Nucleus accumbens (tissue), 56 donors: ENCODE measurements at regions not wholly inside any gene's neighbourhood (a gene's known extent, or its start where the extent isn't known, plus 50 kb on each side); places are given as distances from the start of the nearest gene placed in this dataset.
"Not testable (repeated sequence)": the region's sequence is repeated elsewhere in the genome, so short reads cannot be mapped to it uniquely, and the experiment has no call there.

Experiments
- DNase-seq, 56 donors: peaks; one replicate each; lab custom pipeline; 2025; lab: John Stamatoyannopoulos, UW

DNA sequence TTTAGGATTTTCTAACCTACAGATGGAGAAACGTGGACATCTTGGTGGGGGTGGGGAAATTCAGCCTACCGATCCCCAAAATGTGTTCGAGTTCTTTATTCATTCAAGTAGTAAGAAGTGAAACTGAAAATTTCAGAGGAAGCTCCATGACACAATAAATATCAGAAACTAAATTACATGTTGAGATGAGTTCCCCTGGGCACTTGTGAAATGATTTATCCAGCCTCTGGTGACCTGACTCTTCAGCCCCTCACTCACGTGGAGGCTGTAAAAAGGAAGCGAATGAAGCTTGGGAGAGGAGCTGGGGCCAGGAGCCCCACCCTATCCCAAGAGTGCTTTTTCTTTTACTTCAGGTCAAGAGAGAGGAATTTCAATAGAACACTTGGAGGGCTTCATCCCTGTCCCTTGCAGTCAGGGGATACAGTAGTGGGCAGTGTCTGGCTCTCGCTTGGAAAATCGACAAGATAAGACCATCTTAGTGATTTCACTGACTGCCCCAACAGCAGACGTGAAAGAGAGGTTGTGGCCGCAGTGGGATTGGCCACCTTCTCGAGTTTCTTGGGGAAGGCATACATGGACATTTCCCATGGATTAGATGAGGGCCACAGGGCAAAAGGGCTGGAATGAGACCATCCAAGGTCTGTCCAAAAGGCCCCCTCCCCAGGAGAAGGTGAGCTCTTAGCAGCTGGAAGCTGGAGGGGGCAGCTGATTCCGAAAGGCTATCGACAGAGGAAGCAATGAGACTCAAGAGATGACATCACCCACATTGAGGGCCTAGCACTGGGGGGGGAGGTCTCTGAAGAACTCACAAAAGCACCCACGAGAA lies 76.8 kb upstream of the SH3PXD2B start:
- no peak for DNase-seq

DNA sequence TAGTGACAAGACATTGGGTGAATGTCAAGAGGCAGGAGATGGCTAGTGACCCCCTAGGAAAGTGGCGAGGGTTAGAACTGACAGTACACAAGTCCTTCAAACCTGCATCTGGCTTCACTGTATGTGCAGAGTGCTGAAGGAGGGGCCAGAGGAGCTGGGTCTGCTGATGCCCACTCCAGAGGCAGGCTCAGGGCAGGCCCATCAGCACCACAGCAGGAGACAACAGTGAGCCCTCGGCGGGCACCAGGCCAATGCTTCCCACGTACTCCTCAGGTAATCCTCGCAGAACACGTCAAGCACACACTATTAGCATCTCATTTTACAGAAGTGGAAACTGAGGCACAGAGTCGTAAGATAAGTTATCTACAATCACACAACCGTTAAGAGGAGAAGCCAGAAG lies 76.1 kb upstream of the SH3PXD2B start:
- DNase-seq, result no peak

DNA sequence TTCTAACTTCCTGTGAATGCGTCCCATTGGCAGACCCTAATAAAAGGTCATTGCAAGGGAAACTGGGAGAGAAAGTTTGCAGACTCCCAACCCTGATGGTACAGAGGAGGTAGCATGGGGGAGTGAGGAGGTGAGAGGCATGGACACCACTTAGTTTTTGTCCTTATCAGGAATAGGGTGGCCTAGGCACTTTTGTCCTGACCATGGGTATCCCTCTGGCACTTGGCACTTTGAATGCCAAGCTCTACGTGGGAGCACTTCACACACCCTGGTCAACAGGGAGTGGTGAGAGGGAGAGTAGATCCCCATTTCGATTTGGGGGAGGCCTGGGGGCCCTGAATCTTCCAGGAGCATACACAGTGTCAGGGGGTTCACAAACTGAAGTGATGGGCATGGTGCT lies 75.6 kb upstream of the SH3PXD2B start:
- DNase-seq, result no peak

DNA sequence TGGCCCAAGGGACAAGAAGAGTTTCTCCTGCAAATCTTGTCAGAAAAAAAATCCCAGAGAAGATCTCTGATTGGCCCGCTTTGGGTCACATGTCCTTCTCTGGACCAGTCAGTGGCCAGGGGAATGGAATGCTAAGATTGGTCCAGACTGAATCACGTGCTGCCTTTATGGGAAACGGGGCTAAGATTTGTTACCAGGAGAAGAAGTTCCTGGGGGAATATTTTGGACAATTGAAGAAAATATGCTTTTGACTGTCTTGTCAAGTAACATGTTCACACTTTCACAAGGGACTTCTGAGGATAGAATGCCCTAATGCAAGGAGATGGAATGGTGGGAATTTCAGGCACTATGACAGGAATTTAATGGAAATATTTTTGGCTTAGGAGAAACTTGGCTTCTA lies 74.1 kb upstream of the SH3PXD2B start:
- no peak for DNase-seq

DNA sequence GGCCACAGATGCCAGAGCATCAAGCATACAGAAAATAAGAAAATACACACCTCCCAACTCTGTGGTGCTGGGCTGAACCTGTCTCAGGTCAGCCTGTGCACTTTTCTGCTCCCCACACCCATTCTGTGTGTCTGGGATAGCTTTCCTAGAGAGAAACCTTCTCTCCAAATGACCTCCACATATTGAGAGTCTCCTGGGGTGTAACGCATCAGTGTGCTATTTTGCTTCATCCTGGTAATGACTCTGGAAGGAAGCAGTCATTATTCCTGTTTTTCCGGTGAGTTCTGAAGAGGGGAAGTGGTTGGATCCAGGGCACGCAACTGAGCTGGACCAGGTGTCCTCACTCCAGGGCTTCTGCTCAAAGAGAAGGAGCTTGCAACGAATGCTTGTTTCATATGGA lies 73.2 kb upstream of the SH3PXD2B start:
- DNase-seq, result no peak

DNA sequence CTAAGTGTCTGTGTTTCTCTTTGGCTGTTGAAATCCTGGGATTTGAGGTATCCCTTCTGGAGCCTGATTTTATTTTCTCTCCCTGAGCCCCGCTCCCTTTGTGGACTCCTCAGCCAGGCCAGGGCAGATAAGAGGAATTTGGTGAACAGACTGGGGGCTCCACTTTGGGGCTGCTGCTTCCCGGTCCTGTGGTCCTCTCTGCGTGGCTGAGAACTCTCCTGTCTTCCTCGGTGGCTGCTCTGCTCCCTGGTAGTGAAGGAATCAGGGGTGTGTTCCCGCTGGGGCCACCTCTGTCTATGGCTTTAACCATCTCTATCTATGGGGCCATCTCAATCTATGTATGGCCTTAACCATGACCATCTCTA lies 71.7 kb upstream of the SH3PXD2B start:
- DNase-seq, result no peak

DNA sequence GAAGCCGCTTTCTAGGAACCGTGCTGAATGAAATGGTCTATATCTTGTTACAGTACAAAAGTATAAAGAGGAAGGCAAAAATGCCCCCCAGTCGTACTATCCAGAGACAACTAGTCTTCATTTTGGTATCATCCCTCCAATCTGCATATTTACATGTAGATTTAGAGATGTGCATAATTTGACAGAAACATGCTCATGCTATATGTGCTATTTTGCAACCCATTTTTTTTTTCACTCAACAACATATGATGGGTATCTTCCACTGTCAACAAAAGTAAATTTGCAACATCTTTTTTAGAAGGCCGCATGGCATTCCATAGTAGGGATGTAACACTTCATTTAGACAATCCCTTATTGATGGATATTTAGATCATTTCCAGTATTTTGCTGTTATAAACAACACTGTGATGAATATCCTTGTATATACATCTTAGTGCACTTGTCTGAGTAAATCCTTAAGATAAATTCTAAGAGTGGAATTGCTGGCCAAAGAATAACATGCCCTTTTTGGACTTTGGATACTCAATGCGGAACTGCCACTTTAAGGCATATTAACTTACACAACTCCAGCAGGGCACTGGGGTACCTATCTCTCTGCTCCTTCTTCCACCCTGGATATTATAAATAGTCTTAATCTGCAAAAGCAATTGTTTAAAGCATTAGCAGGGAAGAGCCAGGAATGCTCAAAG lies 71.1 kb upstream of the SH3PXD2B start:
- DNase-seq, result no peak

DNA sequence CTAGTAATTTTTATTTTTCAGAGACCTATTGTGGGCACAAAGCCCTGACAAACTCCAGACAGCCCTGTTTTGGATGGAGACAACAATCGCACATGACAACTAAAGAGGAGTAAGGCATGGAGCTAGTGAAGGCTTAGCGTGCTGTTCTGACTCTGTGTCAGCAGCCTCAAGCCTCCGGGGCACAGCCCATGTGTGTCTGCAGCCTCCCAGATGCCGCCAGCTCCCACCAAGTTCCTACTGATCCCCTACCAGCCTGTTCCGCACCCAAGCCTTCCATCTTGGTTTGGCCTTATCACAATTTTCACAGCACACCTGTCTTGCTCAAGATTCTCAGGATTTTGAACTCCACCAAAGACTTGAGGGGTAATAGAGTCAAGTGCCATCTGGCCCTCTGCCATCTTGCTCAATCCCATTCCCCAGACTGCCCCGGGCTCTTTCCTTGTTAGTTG lies 70.3 kb upstream of the SH3PXD2B start:
- DNase-seq, result no peak

DNA sequence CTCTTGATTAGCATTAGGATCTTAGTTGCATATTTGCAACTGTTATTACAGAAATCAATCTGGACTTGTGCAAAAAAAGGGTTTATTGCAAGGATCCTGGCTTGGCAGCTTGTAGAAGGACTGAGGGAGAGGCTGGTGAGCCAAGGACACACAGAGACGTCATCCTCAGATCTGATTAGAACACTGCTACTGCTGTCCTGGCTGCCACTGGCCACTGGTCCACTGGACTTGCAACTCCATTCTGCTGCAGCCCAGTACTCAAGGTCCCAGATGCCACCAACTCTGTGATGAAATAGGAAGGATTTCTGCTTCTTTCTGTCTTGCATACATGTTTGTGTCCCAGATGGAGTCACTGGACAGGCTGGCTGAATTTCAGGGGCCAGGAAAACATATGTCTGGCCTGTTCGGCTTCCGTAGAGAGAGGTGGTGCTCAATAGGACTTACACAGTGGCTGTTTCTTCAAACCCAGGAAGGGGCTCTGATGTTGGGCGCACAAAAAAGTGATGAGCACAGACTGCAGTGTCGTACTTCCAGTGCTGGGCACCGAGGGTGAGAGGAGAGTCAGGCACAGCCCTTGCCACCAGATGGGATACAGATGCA lies 68.9 kb upstream of the SH3PXD2B start:
- DNase-seq, result no peak

DNA sequence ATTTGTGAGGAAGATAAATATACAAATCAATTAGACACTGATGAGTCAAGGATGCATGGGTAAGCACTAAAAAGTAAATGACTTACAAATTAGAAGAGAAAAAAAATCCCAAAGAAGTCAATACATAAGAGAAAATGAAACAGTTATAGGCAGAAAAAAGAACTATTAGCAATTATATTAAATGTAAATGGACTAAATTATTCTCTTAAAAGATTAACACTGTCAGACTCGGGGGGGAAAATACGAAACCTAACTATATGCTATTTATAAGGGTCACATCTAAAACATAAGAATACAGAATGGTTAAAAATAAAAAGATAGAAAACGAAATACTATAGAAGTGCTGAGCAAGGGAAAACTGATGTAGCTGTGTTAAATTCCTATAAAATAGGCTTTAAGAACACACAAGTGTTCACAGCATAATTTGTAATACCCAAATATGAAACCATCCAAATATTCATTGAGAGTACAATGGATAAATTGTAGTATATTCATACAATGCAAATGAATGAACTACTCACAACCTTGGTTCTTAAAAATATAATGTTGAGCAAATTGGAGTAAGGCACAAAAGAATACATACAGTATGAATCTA lies 67.1 kb upstream of the SH3PXD2B start:
- DNase-seq, result no peak

DNA sequence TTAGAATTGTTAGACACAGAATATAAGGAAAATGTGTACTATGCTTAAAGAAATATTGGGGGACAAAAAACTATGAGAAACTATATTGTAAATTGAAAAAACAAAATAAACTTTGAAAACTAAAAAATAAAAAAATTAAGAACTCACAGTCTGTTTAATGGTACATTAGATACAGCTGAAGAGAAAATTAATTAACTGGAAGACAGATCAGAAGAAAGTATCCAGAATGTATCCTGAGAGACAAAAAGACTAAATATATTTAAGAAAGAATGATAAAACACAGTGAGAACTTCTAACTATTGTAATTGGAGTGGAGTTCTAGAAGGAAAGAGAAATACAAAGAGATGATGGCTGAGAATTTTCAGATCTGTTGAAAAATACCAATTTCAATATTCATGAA lies 57.6 kb upstream of the SH3PXD2B start:
- DNase-seq, result no peak

DNA sequence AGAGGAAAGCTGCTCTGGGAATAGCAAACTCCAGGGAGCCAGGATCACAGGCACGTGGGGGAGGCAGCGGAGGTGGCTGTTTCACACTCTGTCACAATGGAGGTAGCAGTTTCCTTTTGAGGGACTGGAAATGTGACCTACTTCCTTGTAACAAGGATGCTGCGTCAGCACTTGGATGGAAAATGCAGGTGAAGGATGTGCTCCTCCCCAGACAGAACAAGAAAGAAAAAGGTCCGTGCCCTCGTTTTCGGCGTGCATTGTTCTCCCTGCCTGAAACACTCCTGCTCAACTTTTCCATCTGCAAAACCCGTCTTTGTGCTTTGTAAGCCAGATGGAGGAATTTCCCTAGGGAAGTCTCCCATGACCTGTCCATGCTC lies 55.1 kb upstream of the SH3PXD2B start:
- DNase-seq, result peak in 6 of 56 donors; percentile 7 to 24 (median 18)

DNA sequence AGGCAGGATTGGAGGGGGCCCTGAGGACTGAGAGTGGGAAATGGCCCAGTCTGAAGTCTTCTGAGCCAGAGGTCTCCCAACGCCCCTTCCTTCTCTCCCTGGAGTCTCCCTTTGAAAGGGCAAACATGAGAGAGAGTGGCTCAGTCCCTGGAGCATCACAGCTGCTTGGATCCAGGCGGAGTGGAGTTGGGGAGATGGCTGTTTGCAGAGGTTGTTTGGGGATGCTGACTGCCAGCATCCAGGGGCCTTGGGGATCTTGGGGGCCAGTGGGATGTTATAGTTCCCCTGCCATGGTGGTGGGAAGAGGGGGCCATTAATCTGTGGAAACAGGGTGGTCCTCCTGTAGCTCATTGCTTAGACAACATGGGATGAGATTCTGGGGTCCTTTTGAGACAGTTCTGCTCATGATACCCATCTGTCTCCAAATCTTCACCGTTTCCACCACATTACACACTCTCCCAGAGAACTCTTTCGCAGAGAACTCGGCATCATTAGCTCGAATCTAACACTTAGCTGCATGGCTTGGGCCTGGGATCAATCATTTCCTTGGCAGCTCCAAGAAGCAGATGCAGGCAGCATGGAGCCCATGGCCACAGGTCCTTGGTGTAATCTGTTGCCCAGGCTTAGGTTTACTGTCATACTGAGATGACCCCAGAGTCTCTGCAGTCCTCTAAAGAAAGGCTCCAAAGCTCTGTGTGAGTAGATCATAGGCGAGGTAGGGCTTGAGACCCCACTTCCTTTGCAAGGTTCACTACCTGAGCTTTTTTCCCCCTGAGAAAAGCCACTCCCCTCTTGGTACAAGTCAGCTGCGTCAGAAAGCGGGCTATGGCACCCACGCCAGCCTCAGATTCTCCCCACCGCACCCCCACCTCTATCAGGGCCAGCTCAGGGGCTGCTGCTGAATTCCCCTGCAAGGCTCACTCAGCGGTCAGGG lies 54.4 kb upstream of the SH3PXD2B start:
- DNase-seq, result peak in 1 of 56 donors; percentile 31

DNA sequence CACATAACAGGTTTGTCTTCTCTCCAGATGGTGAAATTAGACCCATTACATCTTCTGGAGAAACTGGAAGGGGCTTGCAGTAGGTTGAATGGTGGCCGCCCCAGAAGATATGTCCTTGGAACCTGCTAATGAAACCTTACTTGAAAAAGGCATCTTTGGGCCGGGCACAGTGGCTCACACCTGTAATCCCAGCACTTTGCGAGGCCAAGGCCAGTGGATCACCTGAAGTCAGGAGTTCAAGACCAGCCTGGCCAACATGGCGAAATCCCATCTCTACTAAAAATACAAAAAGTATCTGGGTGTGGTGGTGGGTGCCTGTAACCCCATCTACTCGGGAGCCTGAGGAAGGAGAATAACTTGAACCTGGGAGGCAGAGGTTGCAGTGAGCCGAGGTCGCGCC lies 53.2 kb upstream of the SH3PXD2B start:
- DNase-seq, result not testable (repeated sequence)

DNA sequence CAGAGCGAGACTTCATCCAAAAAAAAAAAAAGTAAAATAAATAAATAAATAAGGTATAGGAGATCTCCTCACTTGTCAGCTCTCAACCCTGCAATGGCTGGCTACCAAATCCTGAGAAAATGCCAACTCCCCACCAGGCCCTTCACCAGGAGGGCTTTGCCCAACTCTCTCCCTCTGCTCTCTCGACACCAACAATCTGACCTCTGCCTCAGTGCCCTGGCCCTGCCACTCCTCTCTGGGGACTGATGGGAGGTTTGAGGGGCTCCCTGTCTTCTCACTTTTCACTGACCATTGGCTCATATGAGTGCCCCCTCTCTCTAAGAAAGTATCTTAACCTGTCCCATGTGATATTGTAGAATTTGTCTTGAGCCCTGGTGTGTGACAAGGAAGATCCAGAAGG lies 52.6 kb upstream of the SH3PXD2B start:
- no peak for DNase-seq

DNA sequence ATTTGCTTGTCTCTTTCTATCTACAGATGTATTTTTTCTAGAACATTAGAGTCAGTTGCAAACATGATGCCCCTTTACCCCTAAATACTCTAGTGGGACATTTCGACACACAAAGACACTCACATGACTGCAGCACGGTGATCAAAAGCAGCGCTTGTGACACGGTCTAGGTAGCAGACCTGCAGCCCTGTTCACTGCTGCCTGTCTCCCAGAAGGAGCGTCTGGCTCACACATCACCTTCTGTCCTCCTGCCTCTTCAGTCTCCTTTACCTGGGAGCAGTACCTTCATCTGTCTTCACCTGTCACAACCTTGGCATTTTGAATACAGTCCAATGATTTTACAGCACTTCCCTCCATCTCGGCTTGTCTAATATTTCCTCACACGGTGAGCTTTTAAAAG lies 51.9 kb upstream of the SH3PXD2B start:
- DNase-seq, result no peak

DNA sequence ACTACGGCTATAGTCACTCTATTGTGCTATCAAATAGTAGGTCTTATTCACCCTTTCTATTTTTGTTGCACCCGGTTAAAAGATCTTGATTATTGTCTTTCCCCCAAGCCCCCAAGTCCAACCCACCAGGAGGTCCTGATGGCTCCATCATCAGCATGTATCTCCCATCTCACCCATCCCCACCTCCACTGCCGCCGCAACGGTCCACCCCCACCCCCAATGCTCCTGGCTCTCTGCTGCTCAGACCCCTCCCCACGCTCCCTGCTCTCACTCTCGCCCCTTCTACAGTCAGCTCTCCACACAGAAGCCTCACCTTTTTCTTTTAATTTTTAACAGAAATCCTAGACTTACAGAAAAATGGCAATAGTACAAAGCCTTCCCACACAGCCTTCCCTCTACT lies 51.5 kb upstream of the SH3PXD2B start:
- DNase-seq, result no peak

DNA sequence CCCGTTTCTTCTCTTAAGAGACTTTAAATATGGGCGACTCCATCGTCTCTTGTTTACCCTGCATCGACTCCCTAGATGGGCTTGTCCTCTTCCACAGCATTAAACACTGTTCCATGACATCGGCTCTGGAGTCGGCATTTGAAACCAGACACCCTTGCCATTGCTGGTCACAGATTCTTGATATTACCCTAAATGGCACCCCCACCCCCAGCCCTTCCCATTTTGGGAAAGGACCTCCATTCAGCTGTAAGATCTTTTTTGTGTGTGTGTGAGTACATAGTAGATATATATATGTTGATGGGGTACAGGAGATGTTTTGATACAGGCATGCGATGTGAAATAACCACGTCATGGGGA lies 51.1 kb upstream of the SH3PXD2B start:
- no peak for DNase-seq

DNA sequence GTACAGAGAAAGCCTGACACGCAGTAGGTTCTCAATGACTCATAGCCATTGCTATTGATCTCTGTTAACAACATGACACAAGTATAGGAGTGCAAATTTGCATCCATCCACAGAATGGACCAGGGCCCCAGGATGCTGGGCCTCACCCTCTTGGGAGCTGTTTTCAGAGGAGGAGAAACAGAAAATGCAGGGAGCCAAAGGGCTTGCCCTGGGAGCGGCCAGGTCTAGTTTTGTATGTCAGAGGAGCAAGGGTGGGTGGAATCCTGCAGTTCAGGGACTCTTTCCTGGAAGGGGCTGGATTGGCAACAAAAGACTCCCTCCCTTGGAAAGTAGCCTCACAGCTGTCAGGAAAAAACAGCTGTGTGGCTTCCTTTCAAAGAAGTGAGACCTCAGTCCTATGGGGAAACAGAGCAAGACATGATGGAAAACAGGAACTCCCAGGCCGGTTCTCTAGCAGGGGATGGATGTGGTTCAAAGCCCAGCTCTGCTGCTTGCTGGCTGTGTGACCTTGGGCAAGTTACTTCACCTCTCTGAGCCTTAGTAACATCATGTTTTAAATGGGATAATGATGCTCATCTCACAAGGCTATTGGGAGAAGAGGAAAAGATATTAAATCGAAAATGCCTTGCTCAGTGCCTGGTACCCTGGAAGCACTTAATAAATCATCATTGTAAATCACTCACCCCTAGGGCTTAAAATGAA lies 50.5 kb upstream of the SH3PXD2B start:
- no peak for DNase-seq
